Vagina (tissue), 2 donors: ENCODE measurements at regions not wholly inside any gene's neighbourhood (a gene's known extent, or its start where the extent isn't known, plus 50 kb on each side); places are given as distances from the start of the nearest gene placed in this dataset.

Source experiments
- DNase-seq, 2 donors: peaks; one replicate each; pipeline ENCODE4 v3.0.0-alpha.2; 2017; ENCODE audit errors: extremely low spot score in 2 of 2
- H3K27ac ChIP-seq: fragments of 200-600 bp; sonication (generic); one replicate; pipeline ENCODE4 v1.5.1; 2019
- H3K27me3 ChIP-seq: fragments of 200-600 bp; sonication (generic); one replicate; pipeline ENCODE4 v1.5.1; 2019
- H3K36me3 ChIP-seq, 2 donors: fragments of 200-600 bp; sonication (generic); one replicate each; pipeline ENCODE4 v1.5.1; 2017 to 2019
- H3K4me1 ChIP-seq: fragments of 200-600 bp; sonication (generic); one replicate; pipeline ENCODE4 v1.5.1; 2019
- H3K4me3 ChIP-seq, 2 donors: fragments of 200-600 bp; sonication (generic); 1 replicate in 1 of 2; 2 replicates in 1 of 2; pipeline ENCODE4 v1.5.1; 2016 to 2019
- H3K9me3 ChIP-seq: fragments of 200-600 bp; sonication (generic); one replicate; pipeline ENCODE4 v1.5.1; 2019
- POLR2A ChIP-seq, 2 donors: fragments of 450-650 bp; IDR thresholded peaks; one replicate each; pipeline ENCODE4 v1.6.1; 2017; ENCODE audit warnings: antibody characterized with exemption in 2 of 2, mild to moderate bottlenecking in 2 of 2, moderate library complexity in 2 of 2
- POLR2AphosphoS5 ChIP-seq, 2 donors: sonication (generic); formaldehyde crosslinking; IDR thresholded peaks; one replicate each; pipeline ENCODE4 v1.9.0; 2017; ENCODE audit warnings: antibody characterized with exemption in 2 of 2, mild to moderate bottlenecking in 2 of 2, low read depth in 1 of 2; ENCODE audit not compliant: insufficient read depth in 1 of 2
- intact Hi-C: fragments of 100-400 bp; cut with DNase I; formaldehyde crosslinking; loops from one replicate; pipeline ENCODE4 v1.15.1; 2023
- TF ChIP-seq, protein P1 (sequence below), 3 experiments: fragments of 450-650 bp in 2 of 3; fragments of 200-600 bp in 1 of 3; sonication (generic) in 1 of 3; IDR thresholded peaks; one replicate each; pipeline ENCODE4 v1.5.1; 2017 to 2019; ENCODE audit warnings: antibody characterized with exemption in 3 of 3, mild to moderate bottlenecking in 2 of 3, moderate library complexity in 2 of 3

- H3K4me3 ChIP-seq: no peak overlapping the region
- H3K4me1 ChIP-seq: no peaks in the 10 kb centered on the region
- no peaks in the 10 kb centered on the region for H3K9me3 ChIP-seq
- no peak for TF ChIP-seq POLR2A (IDR thresholded peaks at IDR 0.05)
- no peak for TF ChIP-seq POLR2AphosphoS5 (IDR thresholded peaks at IDR 0.05; ENCODE audit: insufficient read depth in 1 of 2, low read depth in 1 of 2)
- TF ChIP-seq, protein P1, sequence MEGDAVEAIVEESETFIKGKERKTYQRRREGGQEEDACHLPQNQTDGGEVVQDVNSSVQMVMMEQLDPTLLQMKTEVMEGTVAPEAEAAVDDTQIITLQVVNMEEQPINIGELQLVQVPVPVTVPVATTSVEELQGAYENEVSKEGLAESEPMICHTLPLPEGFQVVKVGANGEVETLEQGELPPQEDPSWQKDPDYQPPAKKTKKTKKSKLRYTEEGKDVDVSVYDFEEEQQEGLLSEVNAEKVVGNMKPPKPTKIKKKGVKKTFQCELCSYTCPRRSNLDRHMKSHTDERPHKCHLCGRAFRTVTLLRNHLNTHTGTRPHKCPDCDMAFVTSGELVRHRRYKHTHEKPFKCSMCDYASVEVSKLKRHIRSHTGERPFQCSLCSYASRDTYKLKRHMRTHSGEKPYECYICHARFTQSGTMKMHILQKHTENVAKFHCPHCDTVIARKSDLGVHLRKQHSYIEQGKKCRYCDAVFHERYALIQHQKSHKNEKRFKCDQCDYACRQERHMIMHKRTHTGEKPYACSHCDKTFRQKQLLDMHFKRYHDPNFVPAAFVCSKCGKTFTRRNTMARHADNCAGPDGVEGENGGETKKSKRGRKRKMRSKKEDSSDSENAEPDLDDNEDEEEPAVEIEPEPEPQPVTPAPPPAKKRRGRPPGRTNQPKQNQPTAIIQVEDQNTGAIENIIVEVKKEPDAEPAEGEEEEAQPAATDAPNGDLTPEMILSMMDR (IDR thresholded peaks at IDR 0.05): no peak
- H3K27ac ChIP-seq: no peak overlapping the region
- DNase-seq: no peak
- intact Hi-C loops: loop anchor here (10.0 kb wide), 1 partner anchor 610 kb away; no protein-coding TSS in a partner anchor
- H3K27me3 ChIP-seq: no peaks in the 10 kb centered on the region
- H3K36me3 ChIP-seq: no peaks in the 10 kb centered on the region
Measured at GRCh38 chr2:235134420-235134819, 182.6 kb downstream of the SH3BP4 start.

- Histone ChIP-seq H3K9me3 (no peaks in the 10 kb centered on the region), H3K4me3 (no peak overlapping the region), H3K27ac (no peak overlapping the region), H3K4me1 (no peaks in the 10 kb centered on the region), H3K36me3 (no peaks in the 10 kb centered on the region), H3K27me3 (no peaks in the 10 kb centered on the region)
- intact Hi-C loops: loop anchor here (5.0 to 10.0 kb wide), 2 partner anchors 457 to 609 kb away; no protein-coding TSS in a partner anchor
- DNase-seq: no peak
- no peak for TF ChIP-seq POLR2AphosphoS5 (IDR thresholded peaks at IDR 0.05; ENCODE audit: insufficient read depth in 1 of 2, low read depth in 1 of 2)
- no peak for TF ChIP-seq POLR2A (IDR thresholded peaks at IDR 0.05)
- TF ChIP-seq, protein P1 (IDR thresholded peaks at IDR 0.05): no peak
Measured at GRCh38 chr2:235135195-235135965, 183.6 kb downstream of the SH3BP4 start.

DNA sequence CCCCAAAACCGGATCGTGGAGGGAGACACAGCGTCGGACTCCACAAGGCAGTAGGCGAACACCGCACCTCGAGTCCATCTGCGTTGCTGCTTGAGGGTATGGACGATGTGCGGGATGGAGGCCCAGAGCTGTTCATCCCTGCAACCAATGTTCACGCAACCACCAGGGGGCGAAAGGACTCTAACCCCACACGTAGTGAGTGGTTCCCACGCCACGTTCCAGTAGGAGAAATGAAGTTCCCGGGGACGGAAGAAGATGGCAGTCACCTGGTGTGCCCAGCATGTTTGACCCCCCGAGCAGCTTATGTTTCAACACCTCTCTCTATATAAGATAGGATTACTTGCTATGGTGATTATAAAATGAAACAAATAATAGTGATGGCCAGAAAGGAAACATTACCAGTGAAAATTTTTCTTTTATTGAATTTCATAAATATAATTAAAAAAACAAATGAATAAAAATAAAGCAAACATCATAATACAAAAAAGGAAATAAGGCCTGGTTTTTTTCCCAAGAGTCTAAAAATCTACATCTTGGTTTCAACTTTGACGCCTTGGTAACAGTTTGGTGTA, 184.3 kb downstream of the SH3BP4 start:
- intact Hi-C loops: loop anchor here (5.0 to 10.0 kb wide), 2 partner anchors 456 to 609 kb away; no protein-coding TSS in a partner anchor
- peak in 1 of 2 donors; percentile 82 for DNase-seq
- TF ChIP-seq POLR2A (IDR thresholded peaks at IDR 0.05): no peak
- TF ChIP-seq POLR2AphosphoS5 (IDR thresholded peaks at IDR 0.05; ENCODE audit: insufficient read depth in 1 of 2, low read depth in 1 of 2): no peak
- TF ChIP-seq, protein P1 (IDR thresholded peaks at IDR 0.05): peak in 2 of 3 experiments; percentile 42 to 55

GRCh38 chr2:235138339-235138738, 186.5 kb downstream of the SH3BP4 start:
- no peaks in the 10 kb centered on the region for H3K9me3 ChIP-seq
- no peak overlapping the region for H3K4me3 ChIP-seq
- no peaks in the 10 kb centered on the region for H3K27me3 ChIP-seq
- H3K36me3 ChIP-seq: no peaks in the 10 kb centered on the region
- H3K4me1 ChIP-seq: no peaks in the 10 kb centered on the region
- intact Hi-C loops: loop anchor here (5.0 to 10.0 kb wide), 2 partner anchors 454 to 606 kb away; no protein-coding TSS in a partner anchor
- H3K27ac ChIP-seq: no peak overlapping the region
- no peak for TF ChIP-seq POLR2A (IDR thresholded peaks at IDR 0.05)
- TF ChIP-seq, protein P1 (IDR thresholded peaks at IDR 0.05): no peak
- no peak for TF ChIP-seq POLR2AphosphoS5 (IDR thresholded peaks at IDR 0.05; ENCODE audit: insufficient read depth in 1 of 2, low read depth in 1 of 2)
- DNase-seq: peak in 1 of 2 donors; percentile 77

More for the DNA sequence above, 184.3 kb downstream of the SH3BP4 start:
- no peaks in the 10 kb centered on the region for H3K4me1 ChIP-seq
- no peaks in the 10 kb centered on the region for H3K9me3 ChIP-seq
- no peaks in the 10 kb centered on the region for H3K27me3 ChIP-seq
- no peak overlapping the region for H3K27ac ChIP-seq
- no peaks in the 10 kb centered on the region for H3K36me3 ChIP-seq
- no peak overlapping the region for H3K4me3 ChIP-seq
